ENCODE measurements at regions not wholly inside any gene's neighbourhood (a gene's known extent, or its start where the extent isn't known, plus 50 kb on each side); places are given as distances from the start of the nearest gene placed in this dataset.
"Not testable (repeated sequence)": the region's sequence is repeated elsewhere in the genome, so short reads cannot be mapped to it uniquely, and the experiment has no call there.

DNA sequence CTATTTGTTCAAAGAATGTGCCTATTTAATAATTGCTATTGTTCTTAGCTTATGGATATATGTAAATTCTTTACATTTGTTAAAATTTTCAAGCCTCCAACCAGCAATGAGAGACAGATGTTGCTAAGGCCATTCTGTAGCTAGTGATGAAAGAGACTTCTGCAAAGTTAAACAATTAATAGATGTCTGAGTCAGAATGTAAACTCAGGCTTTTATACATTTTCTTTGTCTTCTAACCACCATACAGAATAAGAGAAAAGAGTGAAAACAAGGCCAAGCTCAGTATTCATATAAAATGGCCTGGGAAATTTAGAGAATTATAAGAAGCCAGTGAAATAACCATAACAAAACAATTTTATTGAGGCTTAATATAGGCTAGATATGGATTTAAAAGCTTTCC is 1102.3 kb upstream of the SEL1L start:
- DNase-seq = peak; percentile 50

DNA sequence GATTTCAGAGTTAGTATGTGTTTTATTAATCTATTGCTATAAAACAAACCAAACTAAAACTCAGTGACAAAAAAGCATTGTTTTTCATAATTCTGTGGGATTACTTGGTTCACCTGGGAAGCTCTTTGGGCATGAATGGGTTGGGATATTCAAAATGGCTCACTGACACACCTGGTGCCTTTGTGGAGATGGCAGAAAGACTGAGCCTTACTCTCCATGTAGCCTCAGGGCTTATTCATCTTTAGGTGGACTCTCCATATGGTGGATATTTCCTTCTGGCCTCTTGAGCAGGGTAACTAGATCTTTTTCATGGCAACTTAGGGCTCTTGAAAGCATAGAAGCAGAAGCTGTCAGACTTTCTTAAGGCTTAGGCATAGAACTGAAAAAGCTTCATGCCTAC is 1102.8 kb upstream of the SEL1L start:
- DNase-seq = no peak

GRCh38 chr14:82641050-82641540 is 1107.4 kb upstream of the SEL1L start:
- no peak for DNase-seq

DNA sequence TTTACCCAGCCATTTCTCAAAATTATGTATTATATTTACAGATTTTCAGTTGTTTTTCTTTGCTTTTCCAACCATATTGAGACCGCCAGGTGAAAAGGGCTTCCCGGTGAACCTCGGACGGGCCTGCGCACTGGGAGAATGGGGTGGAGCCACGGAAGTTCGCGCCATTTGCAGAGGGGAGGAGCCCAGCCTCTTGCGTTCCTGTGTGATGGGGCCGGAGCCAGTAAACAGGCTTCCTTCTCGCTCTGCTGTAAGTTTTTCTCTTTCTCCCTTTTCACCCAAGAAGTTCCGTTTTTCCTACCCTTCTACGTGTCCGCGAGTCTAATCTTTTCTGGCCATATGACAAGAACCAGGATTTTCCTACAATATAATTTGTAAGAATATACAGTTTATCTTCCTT is 1108.8 kb upstream of the SEL1L start:
- peak; percentile 91 for DNase-seq

- DNase-seq = no peak
Observed at GRCh38 chr14:82647088-82647810, 1113.6 kb upstream of the SEL1L start.

DNA sequence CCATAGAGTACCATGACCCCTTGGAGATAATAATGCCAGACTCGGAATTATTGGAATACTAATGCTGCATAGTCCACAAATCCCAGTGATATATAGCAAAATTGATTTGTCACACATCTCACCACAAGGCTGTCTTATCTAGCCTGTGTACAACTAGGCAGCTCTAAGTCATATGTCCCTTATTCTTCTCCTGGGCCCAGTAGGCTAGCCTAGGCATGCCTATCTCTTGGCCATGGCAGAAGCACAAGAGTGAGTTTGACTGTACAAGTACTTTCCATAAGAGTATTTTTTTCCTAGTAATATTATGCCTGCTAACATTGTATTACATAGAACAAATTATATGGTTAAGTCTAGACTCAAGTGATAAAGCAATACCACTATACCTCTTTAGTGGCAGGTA is 1122.1 kb upstream of the SEL1L start:
- DNase-seq = no peak

DNA sequence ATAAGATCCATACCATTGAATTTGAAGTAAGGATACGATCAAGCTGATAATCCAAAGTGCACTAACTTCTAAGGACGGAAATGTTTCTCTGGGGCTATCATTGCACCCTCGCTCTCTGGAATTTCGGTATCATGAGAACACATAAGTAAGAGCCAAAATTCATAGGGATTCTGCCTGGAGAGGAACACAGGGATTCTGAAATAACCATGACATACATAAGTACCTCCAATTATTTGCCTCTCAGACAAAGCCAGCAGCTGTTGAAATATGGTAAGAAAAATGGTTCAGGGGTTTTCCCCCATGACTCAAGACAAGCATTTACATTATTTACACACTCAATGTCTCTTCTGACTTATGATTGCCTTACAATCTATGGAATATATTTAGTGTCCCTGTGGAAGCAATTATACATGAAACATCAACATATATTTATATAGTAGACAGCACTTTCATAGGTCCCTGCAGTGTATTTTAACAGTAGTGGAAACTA is 1123.6 kb upstream of the SEL1L start:
- DNase-seq = peak; percentile 78

DNA sequence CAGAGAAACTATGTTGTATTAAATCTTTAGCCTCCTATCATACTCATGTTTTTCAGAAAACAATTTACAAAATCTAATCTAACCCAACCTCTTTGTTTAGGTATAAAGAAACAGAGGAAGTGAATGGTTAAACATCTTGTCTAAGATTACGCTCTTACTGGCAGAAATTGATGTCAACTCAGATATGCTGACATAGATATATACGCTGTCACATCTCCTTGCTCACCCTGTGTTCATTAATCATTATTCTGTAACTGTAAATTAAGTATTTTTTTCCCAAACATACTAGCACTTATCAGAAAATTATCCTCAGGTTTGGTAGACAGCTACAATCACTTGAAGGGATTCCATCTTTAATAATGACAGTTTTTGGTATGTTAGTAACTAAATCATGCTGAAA is 1127.6 kb upstream of the SEL1L start:
- DNase-seq = no peak

- peak; percentile 16 for DNase-seq
Observed at GRCh38 chr14:82667006-82667405, 1133.4 kb upstream of the SEL1L start.

DNA sequence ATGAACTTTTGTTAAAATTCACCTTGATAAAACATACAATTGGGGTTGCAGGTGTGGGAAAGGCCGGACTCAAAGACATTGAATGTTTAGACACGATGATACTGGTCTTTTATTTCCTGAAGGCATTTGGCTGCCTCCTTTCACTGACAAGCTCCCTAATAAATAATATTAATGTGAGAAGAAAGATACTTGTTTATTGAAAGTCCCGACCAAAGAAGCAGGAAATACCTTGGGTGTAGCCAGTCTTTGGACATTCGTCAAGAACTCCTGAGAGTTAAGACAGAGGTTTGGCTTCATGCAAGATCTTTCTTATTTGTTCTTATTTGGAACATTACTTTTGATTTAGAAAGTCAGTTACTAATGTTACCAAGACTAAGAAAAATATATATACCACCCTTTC is 1133.8 kb upstream of the SEL1L start:
- DNase-seq = no peak

- no peak for DNase-seq
Observed at GRCh38 chr14:82676403-82676802, 1142.8 kb upstream of the SEL1L start.

DNA sequence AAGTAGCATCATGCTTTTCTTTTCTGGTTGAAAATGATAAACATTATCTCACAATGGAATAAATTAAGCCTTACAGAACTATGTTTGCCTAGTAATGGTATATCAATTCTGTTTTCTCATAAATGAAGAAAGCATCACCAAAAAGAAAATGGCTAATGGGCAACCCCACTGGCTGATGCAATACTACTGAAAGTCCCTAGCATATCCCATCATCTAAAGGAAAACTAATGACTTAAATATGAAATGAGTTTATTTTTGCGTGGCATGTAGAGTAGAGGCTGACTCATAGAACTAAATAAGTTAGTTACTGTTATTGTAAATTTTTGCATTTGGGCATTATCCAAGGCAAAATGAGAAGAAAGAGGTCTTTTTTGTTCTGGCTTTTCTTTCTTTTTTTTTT is 1156.3 kb upstream of the SEL1L start:
- no peak for DNase-seq

GRCh38 chr14:82691191-82691590 is 1157.5 kb upstream of the SEL1L start:
- not testable (repeated sequence) for DNase-seq

GRCh38 chr14:82694820-82695219 is 1161.2 kb upstream of the SEL1L start:
- no peak for DNase-seq

DNA sequence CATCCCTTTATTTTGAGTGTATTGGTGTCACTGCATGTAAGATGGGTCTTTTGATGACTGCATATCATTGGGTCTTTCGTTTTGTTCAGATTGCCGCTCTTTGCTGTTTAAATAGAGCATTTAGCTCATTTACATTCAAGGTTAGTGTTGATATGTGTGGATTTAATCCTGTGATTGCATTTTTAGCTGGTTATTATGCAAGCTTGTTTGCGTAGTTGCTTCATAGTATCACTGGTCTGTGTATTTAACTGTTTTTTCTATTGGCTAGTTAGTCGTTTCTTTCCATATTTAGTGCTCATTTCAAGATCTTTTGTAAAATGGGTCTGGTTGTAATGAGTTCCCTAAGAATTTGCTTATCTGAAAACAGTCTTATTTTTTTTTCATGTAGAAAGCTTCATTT is 1170.6 kb upstream of the SEL1L start:
- DNase-seq = no peak

GRCh38 chr14:82710267-82710841 is 1176.7 kb upstream of the SEL1L start:
- peak; percentile 77 for DNase-seq

DNA sequence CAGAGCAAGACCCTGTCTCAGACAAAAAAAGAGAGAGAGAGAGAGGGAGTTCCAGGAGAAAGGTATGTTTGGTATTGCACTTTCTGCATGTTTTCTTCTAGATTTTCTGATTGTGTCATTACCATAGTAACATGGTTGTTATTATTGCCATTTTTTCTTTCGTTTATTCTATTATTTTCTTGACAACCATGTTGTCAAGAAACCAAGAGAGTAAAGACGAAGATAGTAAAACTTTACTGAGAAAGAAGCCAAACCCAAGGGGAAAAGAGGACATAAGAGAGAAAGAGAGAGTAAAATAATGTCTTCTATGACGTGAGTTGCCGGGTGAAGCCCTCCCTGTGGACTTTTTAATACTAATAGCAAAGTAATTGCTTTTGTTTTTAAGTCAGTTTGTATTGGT is 1186.0 kb upstream of the SEL1L start:
- DNase-seq = no peak

DNA sequence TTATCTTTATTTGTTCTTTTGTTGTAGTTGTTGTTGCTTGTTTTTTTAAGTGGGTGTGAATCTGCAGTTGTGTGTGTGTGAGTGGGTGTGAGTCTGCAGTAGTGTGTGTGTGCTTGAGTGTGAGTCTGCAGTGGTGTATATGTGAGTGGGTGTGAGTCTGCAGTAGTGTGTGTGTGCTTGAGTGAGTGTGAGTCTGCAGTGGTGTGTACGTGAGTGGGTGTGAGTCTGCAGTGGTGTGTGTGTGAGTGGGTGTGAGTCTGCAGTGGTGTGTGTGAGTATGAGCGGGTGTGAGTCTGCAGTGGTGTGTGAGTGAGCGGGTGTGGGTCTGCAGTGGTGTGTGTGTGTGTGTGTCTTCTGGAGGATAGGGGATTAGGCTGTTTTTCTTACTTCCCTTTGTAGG is 1186.8 kb upstream of the SEL1L start:
- no peak for DNase-seq

GRCh38 chr14:82720946-82721345 is 1187.3 kb upstream of the SEL1L start:
- no peak for DNase-seq

DNA sequence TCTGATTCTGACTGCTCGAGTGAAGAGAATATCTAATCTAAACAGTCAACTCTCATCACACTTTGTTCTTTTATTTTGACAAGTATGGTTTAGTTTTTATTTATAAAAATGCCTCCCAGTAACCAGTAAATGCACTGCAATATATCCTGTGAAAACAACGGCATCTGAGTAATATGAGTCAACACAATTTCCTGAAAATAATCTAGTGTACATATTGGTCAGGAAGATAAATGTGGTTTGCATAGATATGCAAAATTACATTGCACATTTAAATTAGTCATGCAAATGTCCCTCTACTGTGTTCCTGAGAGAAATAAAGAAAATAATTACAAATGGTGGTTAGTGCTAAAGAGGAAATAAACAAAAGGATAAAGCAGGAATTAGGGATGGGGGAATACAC is 1190.7 kb upstream of the SEL1L start:
- peak; percentile 15 for DNase-seq

GRCh38 chr14:82725213-82725612 is 1191.6 kb upstream of the SEL1L start:
- no peak for DNase-seq

DNA sequence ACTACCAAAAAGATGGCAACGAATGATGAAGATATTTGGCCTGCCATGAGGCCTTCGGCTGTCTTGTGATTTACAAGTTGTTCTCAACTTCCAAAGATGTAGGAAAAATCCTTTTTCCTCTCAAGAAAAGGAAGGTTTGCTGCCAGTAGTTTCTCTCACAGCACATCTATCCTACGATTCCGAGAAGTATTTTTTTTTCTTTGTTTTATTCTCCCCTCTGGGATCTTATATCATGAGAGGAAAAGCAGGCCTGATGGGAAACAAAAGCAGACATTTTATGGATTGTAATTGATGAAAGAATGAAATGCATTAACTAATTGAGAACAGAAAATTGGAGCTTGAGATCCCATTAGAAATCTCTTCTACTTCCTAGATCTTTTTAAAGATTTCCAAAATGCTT is 1197.9 kb upstream of the SEL1L start:
- no peak for DNase-seq

GRCh38 chr14:82740547-82740946 is 1206.9 kb upstream of the SEL1L start:
- DNase-seq = no peak

DNA sequence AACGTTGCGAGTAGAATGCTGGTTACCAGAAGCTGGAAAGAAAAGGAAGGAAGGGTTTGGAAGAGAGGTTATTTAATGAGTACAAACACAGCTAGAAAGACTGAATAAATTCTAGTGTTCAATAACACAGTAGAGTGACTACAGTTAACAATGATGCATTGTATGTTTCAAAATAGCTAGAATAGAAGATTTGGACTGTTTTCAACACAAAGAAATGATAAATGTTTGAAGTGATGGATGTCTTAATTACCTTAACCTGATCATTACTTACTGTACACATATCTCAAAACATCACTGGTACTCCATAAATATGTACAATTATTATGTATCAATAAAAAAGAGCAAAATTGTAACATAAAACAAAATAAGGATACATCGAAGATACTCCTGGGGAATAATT is 1221.8 kb upstream of the SEL1L start:
- no peak for DNase-seq

DNA sequence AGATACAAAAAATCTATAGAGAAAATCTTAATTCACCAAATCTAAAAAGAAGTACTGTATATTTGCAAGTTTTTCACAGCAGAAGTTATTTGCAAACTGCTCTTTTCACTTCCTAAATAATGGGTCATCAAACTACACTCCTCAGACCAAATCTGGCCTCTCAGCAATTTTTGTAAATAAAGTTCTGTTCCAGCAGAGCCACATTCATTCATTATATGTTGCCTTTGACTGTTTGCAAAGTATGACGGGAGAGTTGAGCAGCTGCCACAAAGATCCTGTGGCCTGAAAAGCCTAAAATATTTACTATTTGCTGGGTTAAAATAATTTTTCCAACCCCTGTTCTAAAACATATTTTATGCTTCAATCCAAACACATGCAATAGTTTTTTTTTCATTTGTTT is 1222.3 kb upstream of the SEL1L start:
- no peak for DNase-seq

Measured in DMS53 (cell line).